ENCODE measurements at regions not wholly inside any gene's neighbourhood (a gene's known extent, or its start where the extent isn't known, plus 50 kb on each side); places are given as distances from the start of the nearest gene placed in this dataset.

- H3K9me3 Mint-ChIP-seq, result peaks cover 0 to 1% (median 0%) of the 10 kb centered on the region in 9 donors
- peaks cover 0 to 17% (median 0%) of the 10 kb centered on the region in 4 donors for H3K4me1 Mint-ChIP-seq
- no peak overlapping the region for H3K4me3 Mint-ChIP-seq
- POLR2A ChIA-PET, result no interaction called here
- no peaks in the 10 kb centered on the region for H3K36me3 Mint-ChIP-seq
- DNase-seq, result no peak
- H3K27ac Mint-ChIP-seq, result no peak overlapping the region
- peaks cover 6 to 31% (median 9%) of the 10 kb centered on the region in 5 donors for H3K27me3 Mint-ChIP-seq
- ATAC-seq, result no peak
These were observed 314.5 kb upstream of the AKR1E2 start for GRCh38 chr10:4511509-4511908.

GRCh38 chr10:4509405-4509804, 316.6 kb upstream of the AKR1E2 start:
- Mint-ChIP-seq H3K4me1 (peaks cover 0 to 6% (median 0%) of the 10 kb centered on the region in 4 donors), H3K27me3 (peaks cover 2 to 20% (median 6%) of the 10 kb centered on the region in 5 donors), H3K4me3 (no peak overlapping the region), H3K9me3 (peaks cover 0 to 1% (median 0%) of the 10 kb centered on the region in 9 donors), H3K27ac (peak overlapping the region in 2 of 10 donors; percentile 18 to 42), H3K36me3 (no peaks in the 10 kb centered on the region)
- POLR2A ChIA-PET, result no interaction called here
- ATAC-seq (no peak), DNase-seq (no peak)

GRCh38 chr10:4506095-4506494, 319.9 kb upstream of the AKR1E2 start:
- no peak for ATAC-seq
- H3K27me3 Mint-ChIP-seq, result peaks cover 0 to 19% (median 4%) of the 10 kb centered on the region in 5 donors
- DNase-seq, result no peak
- H3K4me3 Mint-ChIP-seq, result no peak overlapping the region
- POLR2A ChIA-PET, result no interaction called here
- H3K9me3 Mint-ChIP-seq, result peaks cover 0 to 1% (median 0%) of the 10 kb centered on the region in 9 donors
- H3K27ac Mint-ChIP-seq, result no peak overlapping the region
- no peaks in the 10 kb centered on the region for H3K4me1 Mint-ChIP-seq
- H3K36me3 Mint-ChIP-seq, result no peaks in the 10 kb centered on the region

GRCh38 chr10:4504550-4504949, 321.5 kb upstream of the AKR1E2 start:
- no peak overlapping the region for H3K27ac Mint-ChIP-seq
- DNase-seq (no peak), ATAC-seq (no peak)
- H3K9me3 Mint-ChIP-seq, result peaks cover 0 to 1% (median 0%) of the 10 kb centered on the region in 9 donors
- POLR2A ChIA-PET, result no interaction called here
- H3K27me3 Mint-ChIP-seq, result peaks cover 0 to 18% (median 3%) of the 10 kb centered on the region in 5 donors
- no peak overlapping the region for H3K4me3 Mint-ChIP-seq
- no peaks in the 10 kb centered on the region for H3K4me1 Mint-ChIP-seq
- no peaks in the 10 kb centered on the region for H3K36me3 Mint-ChIP-seq

- ATAC-seq (no peak), DNase-seq (no peak)
- Mint-ChIP-seq H3K9me3 (no peaks in the 10 kb centered on the region), H3K27me3 (peaks cover 0 to 6% (median 3%) of the 10 kb centered on the region in 5 donors), H3K4me3 (no peak overlapping the region), H3K27ac (no peak overlapping the region), H3K4me1 (no peaks in the 10 kb centered on the region), H3K36me3 (no peaks in the 10 kb centered on the region)
- POLR2A ChIA-PET, result no interaction called here
These were observed 322.9 kb upstream of the AKR1E2 start for GRCh38 chr10:4503076-4503475.

GRCh38 chr10:4501306-4501705, 324.7 kb upstream of the AKR1E2 start:
- no peaks in the 10 kb centered on the region for H3K4me1 Mint-ChIP-seq

GRCh38 chr10:4498711-4499251, 327.2 kb upstream of the AKR1E2 start:
- ATAC-seq (no peak), DNase-seq (no peak)
- Mint-ChIP-seq H3K27ac (no peak overlapping the region), H3K9me3 (no peaks in the 10 kb centered on the region), H3K36me3 (no peaks in the 10 kb centered on the region), H3K27me3 (peaks cover 0 to 3% (median 0%) of the 10 kb centered on the region in 5 donors), H3K4me3 (no peak overlapping the region), H3K4me1 (no peaks in the 10 kb centered on the region)
- POLR2A ChIA-PET, result no interaction called here

More at GRCh38 chr10:4501306-4501705, 324.7 kb upstream of the AKR1E2 start:
- POLR2A ChIA-PET, result no interaction called here
- no peak for ATAC-seq
- Mint-ChIP-seq H3K36me3 (no peaks in the 10 kb centered on the region), H3K4me3 (no peak overlapping the region), H3K9me3 (no peaks in the 10 kb centered on the region), H3K27me3 (peaks cover 0 to 7% (median 0%) of the 10 kb centered on the region in 5 donors), H3K27ac (no peak overlapping the region)
- DNase-seq, result no peak

GRCh38 chr10:4494551-4494950, 331.5 kb upstream of the AKR1E2 start:
- Mint-ChIP-seq H3K36me3 (no peaks in the 10 kb centered on the region), H3K27me3 (peaks cover 5 to 8% (median 7%) of the 10 kb centered on the region in 5 donors), H3K27ac (no peak overlapping the region), H3K4me1 (no peaks in the 10 kb centered on the region), H3K9me3 (peaks cover 0 to 4% (median 0%) of the 10 kb centered on the region in 9 donors), H3K4me3 (no peak overlapping the region)
- POLR2A ChIA-PET, result no interaction called here
- ATAC-seq (no peak), DNase-seq (no peak)

- H3K36me3 Mint-ChIP-seq, result peaks cover 0 to 4% (median 0%) of the 10 kb centered on the region in 3 donors
These were observed 333.8 kb upstream of the AKR1E2 start for GRCh38 chr10:4492202-4492601.

GRCh38 chr10:4488904-4489303, 337.1 kb upstream of the AKR1E2 start:
- POLR2A ChIA-PET, result no interaction called here
- DNase-seq, result no peak
- no peak for ATAC-seq
- H3K36me3 Mint-ChIP-seq, result peaks cover 0 to 4% (median 0%) of the 10 kb centered on the region in 3 donors
- H3K4me3 Mint-ChIP-seq, result no peak overlapping the region
- H3K4me1 Mint-ChIP-seq, result no peaks in the 10 kb centered on the region
- H3K9me3 Mint-ChIP-seq, result peaks cover 0 to 4% (median 0%) of the 10 kb centered on the region in 9 donors
- no peak overlapping the region for H3K27ac Mint-ChIP-seq
- peaks cover 6 to 17% (median 10%) of the 10 kb centered on the region in 5 donors for H3K27me3 Mint-ChIP-seq

More at GRCh38 chr10:4492202-4492601, 333.8 kb upstream of the AKR1E2 start:
- ATAC-seq (no peak), DNase-seq (no peak)
- no peak overlapping the region for H3K27ac Mint-ChIP-seq
- H3K4me3 Mint-ChIP-seq, result no peak overlapping the region
- POLR2A ChIA-PET, result no interaction called here
- peaks cover 0 to 4% (median 0%) of the 10 kb centered on the region in 9 donors for H3K9me3 Mint-ChIP-seq
- no peaks in the 10 kb centered on the region for H3K4me1 Mint-ChIP-seq
- H3K27me3 Mint-ChIP-seq, result peaks cover 6 to 17% (median 10%) of the 10 kb centered on the region in 5 donors

- Mint-ChIP-seq H3K9me3 (no peaks in the 10 kb centered on the region), H3K27ac (no peak overlapping the region), H3K4me1 (no peaks in the 10 kb centered on the region), H3K4me3 (no peak overlapping the region), H3K36me3 (peaks cover 0 to 4% (median 0%) of the 10 kb centered on the region in 3 donors), H3K27me3 (peaks cover 0 to 9% (median 5%) of the 10 kb centered on the region in 5 donors)
- DNase-seq (no peak), ATAC-seq (no peak)
- POLR2A ChIA-PET, result no interaction called here
These were observed 340.4 kb upstream of the AKR1E2 start for GRCh38 chr10:4485636-4486035.

GRCh38 chr10:4483811-4484210, 342.2 kb upstream of the AKR1E2 start:
- peaks cover 0 to 4% (median 0%) of the 10 kb centered on the region in 3 donors for H3K36me3 Mint-ChIP-seq
- peaks cover 0 to 9% (median 2%) of the 10 kb centered on the region in 5 donors for H3K27me3 Mint-ChIP-seq
- POLR2A ChIA-PET, result no interaction called here
- H3K4me1 Mint-ChIP-seq, result no peaks in the 10 kb centered on the region
- no peak for DNase-seq
- no peak overlapping the region for H3K27ac Mint-ChIP-seq
- no peak overlapping the region for H3K4me3 Mint-ChIP-seq
- ATAC-seq, result no peak
- H3K9me3 Mint-ChIP-seq, result peaks cover 0 to 3% (median 0%) of the 10 kb centered on the region in 9 donors

GRCh38 chr10:4482659-4483058, 343.3 kb upstream of the AKR1E2 start:
- Mint-ChIP-seq H3K36me3 (peaks cover 0 to 1% (median 0%) of the 10 kb centered on the region in 3 donors), H3K9me3 (peaks cover 0 to 3% (median 0%) of the 10 kb centered on the region in 9 donors), H3K27ac (no peak overlapping the region), H3K4me3 (no peak overlapping the region), H3K4me1 (no peaks in the 10 kb centered on the region), H3K27me3 (peaks cover 0 to 4% (median 0%) of the 10 kb centered on the region in 5 donors)
- POLR2A ChIA-PET, result no interaction called here
- no peak for DNase-seq
- ATAC-seq, result no peak

- Mint-ChIP-seq H3K4me3 (no peak overlapping the region), H3K36me3 (no peaks in the 10 kb centered on the region), H3K27ac (no peak overlapping the region), H3K4me1 (no peaks in the 10 kb centered on the region), H3K27me3 (no peaks in the 10 kb centered on the region), H3K9me3 (peaks cover 0 to 3% (median 0%) of the 10 kb centered on the region in 9 donors)
- POLR2A ChIA-PET, result no interaction called here
- no peak for ATAC-seq
- DNase-seq, result no peak
These were observed 344.8 kb upstream of the AKR1E2 start for GRCh38 chr10:4481192-4481591.

Data from naive thymus-derived CD8-positive, alpha-beta T cell (primary cell).